ENCODE measurements at regions not wholly inside any gene's neighbourhood (a gene's known extent, or its start where the extent isn't known, plus 50 kb on each side); places are given as distances from the start of the nearest gene placed in this dataset.

- no peak for DNase-seq (ENCODE audit: low read depth in 3 of 3)
Observed at GRCh38 chr4:152160225-152160800, 375.6 kb downstream of the FBXW7 start.

DNA sequence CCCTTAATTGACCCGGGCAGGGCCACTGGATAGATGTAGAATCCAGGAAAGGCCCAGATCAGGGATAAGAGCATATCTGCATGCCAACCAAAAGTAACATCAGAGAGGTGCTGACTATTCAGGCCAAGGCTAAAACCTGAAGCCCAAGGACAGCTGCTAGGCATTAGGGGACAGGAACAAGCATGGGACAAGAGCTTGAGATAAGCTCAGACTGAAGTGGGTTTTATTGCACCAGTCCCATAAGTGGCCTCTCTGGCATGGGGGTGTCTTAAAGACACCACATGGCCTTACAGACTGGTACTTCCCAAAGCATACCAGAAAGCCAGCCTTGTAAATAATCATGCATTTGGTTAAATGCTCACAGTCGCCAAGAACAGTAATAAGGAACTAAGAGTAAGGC, 376.1 kb downstream of the FBXW7 start:
- no peak for DNase-seq (ENCODE audit: low read depth in 3 of 3)

DNA sequence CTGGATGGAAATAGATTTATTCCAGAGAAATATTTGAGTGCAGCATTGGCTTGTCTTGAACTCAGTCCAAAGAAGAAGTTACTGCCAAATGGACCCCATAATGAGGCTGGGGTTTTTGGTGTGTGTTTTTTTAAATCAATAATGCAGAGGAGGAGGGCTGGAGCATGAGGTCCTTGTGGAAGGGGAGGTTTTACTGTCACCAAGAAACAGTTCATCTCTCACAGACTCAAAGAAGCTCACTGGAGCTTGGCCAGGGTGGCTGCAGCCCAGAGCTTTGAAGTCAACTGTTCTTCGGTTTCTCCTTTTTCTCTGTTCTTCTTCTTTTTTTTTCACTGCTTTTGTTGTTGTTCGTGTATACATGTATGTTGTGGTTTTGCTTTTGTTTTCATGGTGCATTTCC, 377.7 kb downstream of the FBXW7 start:
- DNase-seq (ENCODE audit: low read depth in 3 of 3): no peak

DNA sequence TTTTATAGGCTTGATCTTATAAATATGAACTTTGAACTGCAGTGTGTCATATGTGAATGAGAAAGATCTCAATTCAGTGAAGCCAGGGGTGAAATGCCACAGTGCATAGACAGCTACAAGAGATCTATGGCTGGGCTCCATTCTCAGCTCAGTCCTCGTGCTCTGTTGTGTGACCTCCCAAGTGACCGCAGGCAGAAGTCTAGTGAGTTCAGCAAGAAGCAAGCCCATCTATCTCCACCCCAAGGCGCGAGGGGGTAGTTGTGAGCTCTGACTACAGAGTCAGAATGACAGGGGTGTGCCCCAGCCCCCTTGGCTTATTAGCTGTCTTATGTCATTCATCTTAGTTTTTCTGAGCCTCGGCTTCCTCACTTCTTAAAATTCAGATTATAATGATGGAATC, 378.3 kb downstream of the FBXW7 start:
- DNase-seq (ENCODE audit: low read depth in 3 of 3): no peak

- no peak for DNase-seq (ENCODE audit: low read depth in 3 of 3)
Observed at GRCh38 chr4:152156442-152156841, 379.4 kb downstream of the FBXW7 start.

DNA sequence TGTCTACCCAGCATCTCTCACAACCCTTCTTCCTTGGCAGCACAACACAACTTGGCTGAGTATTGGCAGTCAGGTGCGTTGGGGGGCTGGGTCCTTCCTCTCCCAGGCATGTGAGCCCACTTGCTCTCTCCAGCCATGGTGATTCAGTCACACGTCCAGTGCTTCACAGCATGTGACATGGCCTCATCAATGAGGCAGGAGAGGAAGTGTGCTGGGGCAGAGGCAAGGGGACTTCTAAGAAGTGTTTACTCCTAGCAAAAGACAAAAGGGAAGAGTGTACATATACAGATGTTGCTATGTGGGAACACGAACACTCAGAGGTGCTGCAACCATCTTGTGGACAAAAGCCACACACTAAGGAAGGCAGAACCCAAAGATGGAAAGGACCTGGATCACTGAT, 380.8 kb downstream of the FBXW7 start:
- no peak for DNase-seq (ENCODE audit: low read depth in 3 of 3)

- no peak for DNase-seq (ENCODE audit: low read depth in 3 of 3)
Observed at GRCh38 chr4:152154433-152154832, 381.5 kb downstream of the FBXW7 start.

DNA sequence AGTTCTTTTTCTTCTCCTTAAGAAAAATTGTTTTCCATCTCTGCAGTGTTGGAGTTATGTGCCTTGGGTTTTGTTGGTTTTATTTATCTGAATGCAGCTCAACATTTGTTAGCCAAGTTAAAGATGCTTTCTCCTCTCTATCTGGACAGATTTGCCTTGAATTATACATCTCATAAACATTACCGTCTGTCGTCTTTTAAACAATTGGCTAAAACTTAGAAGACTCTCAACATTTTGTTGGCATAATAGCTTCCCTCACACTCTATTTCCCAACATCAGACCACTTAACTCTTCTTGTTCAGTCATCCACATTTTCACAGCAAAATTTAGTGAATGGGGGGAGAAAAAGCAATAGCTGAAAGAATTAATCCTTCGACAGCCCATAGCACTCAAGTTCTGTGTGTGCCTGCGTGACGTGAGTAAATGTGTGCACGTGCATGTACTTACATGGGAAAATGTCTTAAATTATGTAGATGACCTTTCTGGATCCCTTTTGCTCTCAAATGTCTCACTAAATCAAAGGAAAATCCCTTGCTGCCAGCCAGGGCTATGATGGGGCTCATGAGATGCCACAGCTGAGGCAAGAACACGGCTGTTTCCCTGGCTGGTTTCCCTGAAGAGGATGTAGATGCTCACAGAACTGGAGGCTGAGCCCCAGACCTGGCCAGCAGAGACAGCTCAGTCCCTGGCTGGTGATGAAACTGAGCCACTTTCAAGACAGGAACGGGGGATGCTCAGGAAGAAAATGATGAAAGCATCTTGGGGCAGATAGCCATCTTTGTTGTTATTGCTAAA, 382.2 kb downstream of the FBXW7 start:
- no peak for DNase-seq (ENCODE audit: low read depth in 3 of 3)

GRCh38 chr4:152150214-152150613, 385.7 kb downstream of the FBXW7 start:
- DNase-seq (ENCODE audit: low read depth in 3 of 3): no peak

- no peak for DNase-seq (ENCODE audit: low read depth in 3 of 3)
Observed at GRCh38 chr4:152149745-152150144, 386.1 kb downstream of the FBXW7 start.

GRCh38 chr4:152148057-152148456, 387.2 kb upstream of the GATB start:
- DNase-seq (ENCODE audit: low read depth in 3 of 3): no peak

- DNase-seq (ENCODE audit: low read depth in 3 of 3): no peak
Observed at GRCh38 chr4:152146244-152146643, 385.4 kb upstream of the GATB start.

- no peak for DNase-seq (ENCODE audit: low read depth in 3 of 3)
Observed at GRCh38 chr4:152143806-152144205, 383.0 kb upstream of the GATB start.

DNA sequence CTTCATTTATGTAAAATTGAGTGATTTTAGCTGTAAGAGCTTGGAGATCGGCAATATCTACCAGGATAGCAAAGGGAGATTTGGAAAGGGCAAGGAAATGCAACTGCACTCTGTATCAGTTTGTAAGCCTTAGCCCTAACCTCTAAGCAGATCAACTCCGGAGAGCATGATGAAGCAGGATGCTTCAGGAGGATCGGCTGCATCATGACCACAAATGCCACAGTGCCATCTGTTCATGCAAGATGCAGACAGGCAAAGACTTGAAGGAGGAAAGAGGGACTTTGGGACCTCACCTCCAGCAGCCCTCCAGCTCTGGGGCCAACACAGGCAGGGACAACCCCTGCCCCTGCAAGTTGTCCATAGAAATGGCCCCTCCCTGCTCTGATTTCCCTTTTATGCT, 377.6 kb upstream of the GATB start:
- no peak for DNase-seq (ENCODE audit: low read depth in 3 of 3)

GRCh38 chr4:152132776-152133175, 372.0 kb upstream of the GATB start:
- no peak for DNase-seq (ENCODE audit: low read depth in 3 of 3)

GRCh38 chr4:152128356-152128755, 367.5 kb upstream of the GATB start:
- no peak for DNase-seq (ENCODE audit: low read depth in 3 of 3)

DNA sequence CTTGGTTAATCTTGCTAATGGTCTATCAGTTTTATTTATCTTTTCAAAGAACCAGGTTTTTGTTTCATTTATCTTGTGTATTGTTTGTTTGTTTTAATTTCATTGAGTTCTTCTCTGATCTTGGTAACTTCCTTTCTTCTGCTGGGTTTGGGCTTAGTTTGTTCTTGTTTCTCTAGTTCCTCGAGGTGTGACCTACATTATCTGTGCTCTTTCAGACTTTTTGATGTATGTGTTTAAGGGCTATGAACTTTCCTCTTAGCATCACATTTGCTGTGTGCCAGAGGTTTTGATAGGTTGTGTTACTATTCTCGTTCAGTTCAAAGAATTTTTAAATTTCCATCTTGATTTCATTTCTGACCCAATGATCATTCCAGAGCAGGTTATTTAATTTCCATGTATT, 365.4 kb upstream of the GATB start:
- no peak for DNase-seq (ENCODE audit: low read depth in 3 of 3)

GRCh38 chr4:152118819-152119553, 358.2 kb upstream of the GATB start:
- DNase-seq (ENCODE audit: low read depth in 3 of 3): no peak

- no peak for DNase-seq (ENCODE audit: low read depth in 3 of 3)
Observed at GRCh38 chr4:152117933-152118507, 357.2 kb upstream of the GATB start.

GRCh38 chr4:152117520-152117919, 356.7 kb upstream of the GATB start:
- no peak for DNase-seq (ENCODE audit: low read depth in 3 of 3)

GRCh38 chr4:152117054-152117453, 356.2 kb upstream of the GATB start:
- DNase-seq (ENCODE audit: low read depth in 3 of 3): no peak

DNA sequence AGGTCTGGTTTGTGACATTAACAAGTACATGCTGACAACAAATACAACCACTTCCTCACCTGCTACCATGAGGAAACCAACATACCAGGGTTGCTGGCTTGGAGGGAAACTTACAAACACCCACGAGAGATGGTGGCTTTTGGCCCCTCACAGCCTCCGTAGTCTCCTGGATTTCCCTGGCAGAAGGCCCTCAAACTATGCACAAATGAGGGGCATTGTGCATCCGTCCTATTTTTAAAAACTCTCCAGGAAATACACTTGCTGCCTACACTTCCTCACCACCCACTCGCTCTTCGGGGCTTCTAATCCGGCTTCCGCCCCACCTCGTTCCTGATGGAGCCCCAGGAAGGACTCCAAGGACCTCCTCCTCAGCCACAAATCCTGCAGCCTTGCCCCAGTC, 355.0 kb upstream of the GATB start:
- peak in 1 of 3 experiments; percentile 26 for DNase-seq (ENCODE audit: low read depth in 3 of 3)

GRCh38 chr4:152115118-152115517, 354.3 kb upstream of the GATB start:
- DNase-seq (ENCODE audit: low read depth in 3 of 3): no peak
